LNCAP (cell line): ENCODE measurements at regions not wholly inside any gene's neighbourhood (a gene's known extent, or its start where the extent isn't known, plus 50 kb on each side); places are given as distances from the start of the nearest gene placed in this dataset.

Experiments used
- CTCF ChIP-seq: fragments of 450-650 bp; IDR thresholded peaks from 2 replicates; pipeline ENCODE4 v1.5.1; 2017; ENCODE audit warnings: mild to moderate bottlenecking

GRCh38 chr1:91619881-91620280 is 119.2 kb downstream of the CDC7 start:
- TF ChIP-seq CTCF = no peak

GRCh38 chr1:91621360-91621759 is 120.7 kb downstream of the CDC7 start:
- TF ChIP-seq CTCF = no peak

GRCh38 chr1:91621907-91622306 is 121.3 kb downstream of the CDC7 start:
- TF ChIP-seq CTCF = no peak

GRCh38 chr1:91622616-91623015 is 122.0 kb downstream of the CDC7 start:
- TF ChIP-seq CTCF = no peak

GRCh38 chr1:91623020-91623419 is 122.4 kb downstream of the CDC7 start:
- no peak for TF ChIP-seq CTCF

GRCh38 chr1:91624331-91624730 is 123.7 kb downstream of the CDC7 start:
- TF ChIP-seq CTCF = no peak
